Hippocampal formation (tissue), 2 donors: ENCODE measurements at regions not wholly inside any gene's neighbourhood (a gene's known extent, or its start where the extent isn't known, plus 50 kb on each side); places are given as distances from the start of the nearest gene placed in this dataset.
"Not testable (repeated sequence)": the region's sequence is repeated elsewhere in the genome, so short reads cannot be mapped to it uniquely, and the experiment has no call there.

Experiments used
- DNase-seq, 2 donors: peaks; one replicate each; lab custom pipeline; 2025; lab: John Stamatoyannopoulos, UW

DNA sequence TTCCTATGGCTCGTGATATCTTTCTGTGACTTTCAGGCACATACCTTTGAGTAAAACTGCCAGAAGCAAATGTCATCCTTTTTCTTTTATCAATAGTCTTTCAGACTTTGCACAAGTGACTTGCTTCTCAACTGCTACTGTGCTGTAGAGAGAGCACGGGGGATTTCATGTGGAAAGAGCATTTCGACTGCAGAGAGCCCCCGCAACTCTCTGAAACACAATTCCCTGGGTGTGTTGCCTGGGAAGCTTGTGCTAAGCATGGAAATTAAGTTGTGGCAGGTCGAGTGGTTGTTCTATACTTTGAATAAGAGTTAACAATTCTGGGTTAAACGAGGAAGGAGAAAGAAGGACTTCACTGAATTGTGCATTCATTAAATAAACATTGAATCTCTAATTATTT lies 659.1 kb downstream of the TDRD15 start:
- DNase-seq, result no peak

- DNase-seq, result no peak
These were observed 664.2 kb downstream of the TDRD15 start for GRCh38 chr2:21787941-21788340.

DNA sequence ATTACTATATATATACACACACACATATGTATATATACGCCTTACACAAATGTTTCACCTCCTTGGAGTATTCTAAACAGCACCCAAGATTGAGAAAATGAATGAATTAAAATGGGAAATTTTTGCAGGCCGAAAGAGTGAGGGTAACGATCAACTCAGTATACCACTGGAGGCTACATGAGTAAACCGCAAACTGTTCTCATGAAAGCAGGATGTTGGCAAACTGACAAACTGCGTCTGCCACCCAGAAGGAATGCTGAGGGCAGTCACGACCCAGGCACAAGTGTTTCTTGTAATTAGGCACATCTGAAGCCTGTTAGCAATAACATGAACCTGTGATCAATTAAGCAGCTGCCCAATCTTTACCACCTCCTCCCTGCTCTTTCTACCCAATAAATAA lies 666.5 kb downstream of the TDRD15 start:
- DNase-seq, result not testable (repeated sequence)

DNA sequence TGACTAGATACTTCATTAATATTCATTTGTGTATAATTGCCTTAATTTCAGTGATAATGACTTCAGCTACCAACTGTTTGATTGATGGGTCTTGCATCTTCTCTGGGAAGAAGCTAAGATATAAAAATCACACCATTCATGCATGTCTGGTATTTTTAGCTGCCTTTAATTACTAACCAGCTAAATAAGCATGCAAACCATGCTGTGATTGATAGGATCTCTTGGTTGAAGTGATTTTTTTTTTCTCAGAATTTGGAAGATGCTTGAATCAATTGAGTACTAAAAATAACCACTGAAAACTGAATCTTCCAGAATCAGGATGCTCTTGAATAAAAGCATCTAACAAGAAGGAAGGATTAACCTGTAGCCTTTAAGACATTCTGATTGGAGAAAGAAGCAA lies 668.8 kb downstream of the TDRD15 start:
- DNase-seq, result no peak

GRCh38 chr2:21793461-21793860 lies 669.7 kb downstream of the TDRD15 start:
- no peak for DNase-seq

DNA sequence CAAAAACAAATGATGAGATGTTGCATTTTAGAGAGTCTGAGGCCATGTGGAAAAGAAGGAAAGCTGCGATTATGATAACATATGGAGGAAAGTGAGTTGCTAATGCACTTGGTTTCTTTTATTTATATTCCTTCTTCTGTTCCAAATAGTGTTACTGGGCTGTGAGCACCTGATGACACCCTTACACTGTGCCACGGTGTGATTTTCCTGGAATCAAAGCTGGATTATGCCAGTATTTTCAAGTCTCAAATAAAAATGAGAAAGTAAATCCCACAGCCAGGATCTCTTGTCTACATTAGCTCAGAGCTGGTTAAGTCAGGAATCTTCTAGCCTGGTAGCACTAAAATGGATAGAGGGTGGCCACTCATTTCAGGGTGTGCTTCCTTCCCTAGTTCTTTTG lies 670.8 kb downstream of the TDRD15 start:
- DNase-seq, result no peak

GRCh38 chr2:21800356-21800755 lies 676.6 kb downstream of the TDRD15 start:
- DNase-seq, result no peak

- no peak for DNase-seq
These were observed 679.8 kb downstream of the TDRD15 start for GRCh38 chr2:21803550-21803949.

- DNase-seq, result no peak
These were observed 680.4 kb downstream of the TDRD15 start for GRCh38 chr2:21804151-21804550.

GRCh38 chr2:21811541-21811940 lies 687.8 kb downstream of the TDRD15 start:
- no peak for DNase-seq

- DNase-seq, result no peak
These were observed 689.0 kb downstream of the TDRD15 start for GRCh38 chr2:21812766-21813165.

DNA sequence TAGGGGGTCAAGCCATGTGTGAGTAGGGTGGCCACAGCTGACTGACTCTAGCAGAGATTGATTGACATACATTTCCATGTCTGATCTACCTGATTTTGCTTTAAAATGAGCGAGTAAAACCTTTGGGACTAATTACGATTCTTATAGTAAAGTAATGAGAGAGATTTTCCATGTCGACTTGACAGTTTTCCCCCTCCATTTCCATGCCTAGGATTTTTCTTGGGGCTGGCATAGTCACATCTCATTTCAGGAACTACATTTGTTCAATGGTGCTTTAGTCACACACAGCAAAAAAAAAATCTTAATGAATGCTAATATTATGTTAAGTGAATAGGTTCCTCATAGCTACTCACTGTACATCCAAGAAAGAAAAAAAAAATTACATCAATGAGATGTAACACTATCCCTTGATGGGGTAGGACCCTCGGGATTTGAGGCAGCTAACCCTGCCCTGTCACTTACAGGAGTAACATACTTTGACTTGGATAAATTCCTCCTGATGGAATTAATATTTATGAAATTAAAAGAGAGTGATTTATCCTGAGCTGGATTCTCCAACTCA lies 690.9 kb downstream of the TDRD15 start:
- DNase-seq, result no peak

DNA sequence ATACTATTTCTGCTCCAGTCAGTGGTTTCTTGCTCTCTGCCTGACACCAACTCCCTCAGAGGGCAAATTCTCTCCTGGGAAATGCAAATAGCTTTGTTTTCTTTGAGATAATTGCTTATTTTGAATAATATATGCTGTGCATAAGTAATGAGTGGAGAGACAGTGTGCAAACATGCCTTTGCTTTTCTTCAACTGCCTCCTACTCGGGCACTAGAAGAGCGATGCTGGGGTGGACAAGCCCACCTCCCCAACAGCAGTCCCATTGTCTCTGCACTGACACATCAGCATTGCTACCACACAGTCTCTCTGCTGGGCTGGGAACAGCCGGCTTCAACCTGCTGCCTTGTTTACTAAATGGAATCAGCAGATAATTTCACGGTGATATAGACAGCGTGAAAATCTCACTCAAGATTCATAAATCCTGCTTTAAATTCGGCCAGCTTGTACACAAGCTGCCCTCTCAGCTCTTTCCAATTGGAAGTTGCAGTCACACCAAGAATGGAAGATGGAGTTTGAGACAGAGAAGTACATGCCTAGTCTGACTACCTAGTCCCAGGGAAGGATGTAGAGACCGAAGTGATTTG lies 694.5 kb downstream of the TDRD15 start:
- no peak for DNase-seq

DNA sequence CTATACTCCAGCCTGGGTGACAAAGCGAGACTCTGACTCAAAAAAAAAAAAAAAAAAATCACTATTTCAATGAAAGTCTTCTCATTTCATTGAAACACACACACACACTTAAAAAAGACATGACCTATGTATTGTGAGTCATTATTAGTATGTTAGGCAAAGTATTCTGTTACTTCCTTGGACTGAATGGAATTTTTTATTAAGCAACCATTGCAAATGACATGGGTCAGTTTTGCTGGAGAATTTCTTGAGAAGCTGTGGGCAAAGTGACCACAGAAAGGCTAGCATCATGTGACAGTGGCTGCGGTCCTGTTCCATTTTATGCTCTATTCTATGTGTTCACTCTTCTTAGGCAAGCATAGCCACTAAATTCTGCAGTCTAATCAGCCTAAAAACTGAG lies 695.7 kb downstream of the TDRD15 start:
- no peak for DNase-seq

DNA sequence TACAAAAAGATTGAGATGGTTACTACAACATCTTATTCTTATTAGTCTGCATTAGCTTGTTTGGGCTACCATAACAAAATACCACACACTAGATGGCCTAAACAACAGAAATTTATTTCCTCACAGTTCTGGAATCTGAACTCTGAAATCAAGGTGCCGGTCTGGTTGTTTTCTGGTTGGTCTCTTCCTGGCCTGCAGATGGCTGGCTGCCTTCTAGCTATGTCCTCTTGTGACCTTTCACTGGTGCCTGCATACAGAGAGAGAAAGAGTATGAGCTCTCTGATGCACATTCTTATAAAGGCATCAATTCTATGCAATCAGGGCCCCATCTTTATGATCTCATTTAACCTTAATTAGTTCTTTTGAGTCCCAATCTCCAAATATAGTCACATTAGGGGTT lies 696.5 kb downstream of the TDRD15 start:
- no peak for DNase-seq

DNA sequence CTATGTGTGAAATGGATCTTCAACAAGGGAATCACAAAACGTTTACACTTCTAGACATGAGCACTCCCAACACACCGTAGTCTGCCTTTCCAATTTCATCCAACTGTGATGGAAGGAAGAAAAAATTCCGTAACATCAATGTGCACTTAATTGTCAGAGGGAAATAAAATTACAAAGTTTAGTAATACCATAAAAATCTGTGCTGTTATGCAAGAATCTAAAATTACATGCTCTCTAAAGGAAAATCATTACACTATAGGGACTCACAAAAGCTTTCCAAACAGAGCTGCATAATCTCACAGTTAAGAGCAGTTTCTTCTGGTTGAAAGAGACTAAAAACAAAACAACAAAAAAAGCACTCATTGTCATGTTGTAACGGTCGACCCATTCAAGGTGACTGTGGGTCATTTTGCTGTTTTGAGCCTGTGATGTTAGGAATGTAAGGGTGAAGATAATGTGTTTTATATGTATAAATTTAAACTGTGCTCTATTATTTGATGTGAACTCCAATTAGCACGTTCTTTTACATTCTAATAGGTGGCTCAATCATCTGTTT lies 698.0 kb downstream of the TDRD15 start:
- no peak for DNase-seq

DNA sequence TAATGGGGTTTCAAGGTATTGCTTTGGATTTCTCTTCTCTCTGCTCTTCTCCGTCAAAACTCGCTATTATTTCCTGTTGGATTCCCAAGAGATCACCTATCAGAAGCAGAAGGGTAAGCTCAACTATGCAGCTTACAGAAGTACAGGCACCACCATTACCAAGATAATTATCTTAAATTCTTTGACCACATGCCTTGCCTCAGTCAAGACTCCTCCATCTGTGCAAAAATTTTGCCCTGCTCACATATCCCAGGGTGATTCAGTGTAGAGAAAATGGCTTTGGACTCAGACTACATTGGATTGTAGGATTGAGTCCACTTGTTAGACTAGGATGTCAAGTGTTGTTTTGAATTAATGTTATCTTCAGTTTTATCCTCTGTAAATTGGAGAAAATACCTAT lies 698.7 kb downstream of the TDRD15 start:
- DNase-seq, result no peak

- no peak for DNase-seq
These were observed 710.0 kb downstream of the TDRD15 start for GRCh38 chr2:21833767-21834166.

DNA sequence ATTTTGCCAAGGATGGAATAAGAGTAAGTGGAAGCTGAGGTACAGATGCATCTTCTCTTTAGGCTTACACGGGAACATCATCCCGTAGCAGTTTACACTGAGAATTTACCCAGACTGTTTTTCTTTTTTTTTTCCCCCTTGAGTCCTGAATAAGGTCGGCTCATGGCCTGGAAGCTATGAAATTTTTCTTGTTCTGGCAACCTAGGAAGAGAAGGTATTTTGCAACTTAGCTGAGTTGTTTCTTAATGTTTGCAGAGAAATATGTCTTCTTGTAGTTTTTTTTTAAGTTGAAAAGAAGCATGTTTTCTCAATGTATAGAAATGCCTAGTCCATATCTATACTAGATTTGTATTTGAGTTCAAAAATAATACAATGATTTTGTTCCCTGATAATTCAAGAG lies 712.5 kb downstream of the TDRD15 start:
- no peak for DNase-seq

DNA sequence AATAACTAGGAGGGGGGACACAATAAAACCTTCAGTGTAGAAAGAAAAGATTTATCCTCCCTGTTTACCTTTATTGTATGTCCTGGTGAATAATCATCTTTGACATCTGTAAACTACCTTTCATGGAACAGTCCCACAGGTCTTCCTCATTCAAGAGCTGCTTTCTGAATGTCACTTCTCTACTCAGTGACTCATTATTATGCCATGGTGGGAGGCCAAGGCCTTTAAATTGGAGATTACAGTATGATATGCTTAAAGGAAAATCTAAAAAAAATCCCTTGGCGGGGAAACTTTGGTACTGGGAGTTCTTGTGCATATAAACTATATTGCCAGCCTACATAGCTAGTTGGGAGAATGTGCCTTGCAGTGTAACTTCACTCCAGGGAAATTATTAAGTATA lies 713.0 kb downstream of the TDRD15 start:
- no peak for DNase-seq

DNA sequence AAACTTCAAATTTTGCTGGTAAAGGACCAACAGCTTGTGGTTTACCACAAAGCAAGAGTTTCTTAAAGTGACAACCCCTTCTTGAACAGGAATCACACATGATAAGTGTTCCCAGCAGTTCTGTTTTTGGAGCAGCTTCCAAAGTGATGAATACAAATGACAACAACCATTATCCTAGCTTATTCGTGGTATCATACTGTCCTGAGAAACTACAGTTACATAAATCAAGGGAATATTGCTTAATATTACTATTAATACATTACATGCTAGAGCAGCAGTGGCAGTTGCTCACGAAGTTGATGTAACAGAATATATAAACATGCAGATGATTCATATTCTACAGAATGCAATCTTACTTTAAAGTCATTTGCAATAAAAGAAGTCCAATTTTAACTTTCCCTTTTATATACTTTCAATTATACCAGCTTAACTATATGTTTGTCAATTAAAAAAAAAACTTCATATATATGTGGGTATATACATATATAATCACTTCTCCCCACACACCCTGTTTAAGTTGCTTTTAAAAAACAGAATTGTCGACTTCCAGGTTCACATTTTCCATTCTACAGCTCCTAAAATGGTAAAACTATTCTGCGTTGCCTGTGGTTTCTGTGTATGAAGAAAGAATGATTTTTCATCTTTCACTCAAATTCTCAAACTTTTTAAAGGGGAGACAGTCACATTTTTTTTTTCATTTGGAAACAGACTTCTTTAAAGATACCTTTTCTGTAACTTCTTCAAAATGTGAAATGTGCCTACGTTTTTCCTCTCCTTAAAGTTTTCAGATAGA lies 713.6 kb downstream of the TDRD15 start:
- no peak for DNase-seq

- DNase-seq, result no peak
These were observed 717.6 kb downstream of the TDRD15 start for GRCh38 chr2:21841341-21841740.

DNA sequence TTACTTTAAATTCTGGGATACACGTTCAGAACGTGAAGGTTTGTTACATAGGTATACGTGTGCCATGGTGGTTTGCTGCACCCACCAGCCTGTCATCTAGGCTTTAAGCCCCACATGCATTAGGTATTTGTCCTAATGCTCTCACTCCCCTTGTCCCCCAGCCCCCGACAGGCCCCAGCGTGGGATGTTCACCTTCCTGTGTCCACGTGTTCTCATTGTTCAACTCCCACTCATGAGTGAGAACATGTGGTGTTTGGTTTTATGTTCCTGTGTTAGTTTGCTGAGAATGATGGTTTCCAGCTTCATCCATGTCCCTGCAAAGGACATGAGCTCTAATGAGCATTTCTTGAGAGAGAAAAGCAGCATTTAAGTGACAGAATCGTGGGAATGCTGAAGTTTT lies 726.6 kb downstream of the TDRD15 start:
- DNase-seq, result not testable (repeated sequence)
